Glomerular visceral epithelial cell (primary cell): ENCODE measurements at regions not wholly inside any gene's neighbourhood (a gene's known extent, or its start where the extent isn't known, plus 50 kb on each side); places are given as distances from the start of the nearest gene placed in this dataset.
"Not testable (repeated sequence)": the region's sequence is repeated elsewhere in the genome, so short reads cannot be mapped to it uniquely, and the experiment has no call there.

Experiments used
- DNase-seq: peaks from one replicate; pipeline ENCODE4 v3.0.0-alpha.2; 2016; ENCODE audit errors: extremely low spot score

DNA sequence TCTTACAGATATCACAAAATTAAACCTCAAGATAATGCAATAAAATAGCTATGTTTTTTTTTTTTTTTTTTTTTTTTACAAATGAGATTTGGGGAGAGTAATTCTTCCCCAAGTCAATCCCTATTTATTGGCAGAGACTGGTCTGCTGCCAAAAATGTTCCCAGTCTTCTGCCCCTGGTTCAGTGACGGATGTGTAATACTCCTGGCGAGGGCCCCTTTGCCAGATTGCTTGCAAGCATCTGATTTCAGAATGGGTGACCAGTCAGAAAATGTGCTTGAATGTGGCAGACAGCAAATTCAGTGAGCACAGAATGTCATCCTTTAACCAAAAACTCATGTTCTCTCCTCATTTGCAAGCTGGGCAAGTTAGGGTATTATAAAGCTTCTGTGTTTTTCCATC is 363.8 kb upstream of the MTNR1B start:
- DNase-seq: no peak

GRCh38 chr11:92607969-92608722 is 361.3 kb upstream of the MTNR1B start:
- no peak for DNase-seq

- DNase-seq: no peak
These were observed 358.3 kb upstream of the MTNR1B start for GRCh38 chr11:92611157-92611556.

GRCh38 chr11:92618020-92618419 is 351.4 kb upstream of the MTNR1B start:
- not testable (repeated sequence) for DNase-seq

GRCh38 chr11:92623055-92623454 is 346.4 kb upstream of the MTNR1B start:
- no peak for DNase-seq

DNA sequence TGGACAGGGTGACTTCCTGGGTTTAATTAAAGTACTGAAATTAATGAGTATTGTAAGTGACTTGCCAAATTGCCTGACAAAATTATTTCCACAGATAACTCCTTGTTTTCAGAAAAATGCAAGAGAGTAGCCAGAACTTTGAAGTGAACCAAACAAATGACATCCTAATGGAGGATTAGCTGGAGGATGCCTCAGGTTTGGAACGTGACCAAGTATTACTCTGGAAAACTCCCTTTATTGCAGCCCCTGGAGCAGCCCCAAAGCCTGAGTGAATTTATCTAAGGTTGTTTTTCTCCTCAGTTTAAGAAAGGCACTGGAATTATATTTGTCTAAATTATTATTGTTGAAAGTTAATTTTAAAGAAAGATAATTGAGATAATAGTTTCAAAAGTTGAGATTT is 343.6 kb upstream of the MTNR1B start:
- no peak for DNase-seq

DNA sequence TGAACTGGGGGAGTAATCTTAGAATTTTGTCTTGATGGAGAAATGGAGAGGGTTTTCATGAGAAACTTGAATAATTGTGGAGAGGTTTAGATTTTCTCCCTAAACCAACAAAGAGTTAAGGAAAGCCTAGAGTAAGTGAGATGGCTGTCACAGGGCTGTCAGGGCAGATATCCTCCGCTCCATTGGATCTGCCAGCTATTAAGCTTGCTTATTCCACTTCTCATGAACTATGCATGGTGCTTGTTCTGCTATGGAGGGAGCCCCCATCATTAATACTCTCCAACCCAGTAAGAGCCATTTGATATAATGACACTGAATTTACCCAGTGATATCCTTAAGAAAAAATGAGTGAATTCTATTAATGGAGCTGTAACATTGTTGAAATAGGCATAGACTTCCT is 342.8 kb upstream of the MTNR1B start:
- no peak for DNase-seq

GRCh38 chr11:92627615-92628256 is 341.7 kb upstream of the MTNR1B start:
- peak; percentile 52 for DNase-seq

DNA sequence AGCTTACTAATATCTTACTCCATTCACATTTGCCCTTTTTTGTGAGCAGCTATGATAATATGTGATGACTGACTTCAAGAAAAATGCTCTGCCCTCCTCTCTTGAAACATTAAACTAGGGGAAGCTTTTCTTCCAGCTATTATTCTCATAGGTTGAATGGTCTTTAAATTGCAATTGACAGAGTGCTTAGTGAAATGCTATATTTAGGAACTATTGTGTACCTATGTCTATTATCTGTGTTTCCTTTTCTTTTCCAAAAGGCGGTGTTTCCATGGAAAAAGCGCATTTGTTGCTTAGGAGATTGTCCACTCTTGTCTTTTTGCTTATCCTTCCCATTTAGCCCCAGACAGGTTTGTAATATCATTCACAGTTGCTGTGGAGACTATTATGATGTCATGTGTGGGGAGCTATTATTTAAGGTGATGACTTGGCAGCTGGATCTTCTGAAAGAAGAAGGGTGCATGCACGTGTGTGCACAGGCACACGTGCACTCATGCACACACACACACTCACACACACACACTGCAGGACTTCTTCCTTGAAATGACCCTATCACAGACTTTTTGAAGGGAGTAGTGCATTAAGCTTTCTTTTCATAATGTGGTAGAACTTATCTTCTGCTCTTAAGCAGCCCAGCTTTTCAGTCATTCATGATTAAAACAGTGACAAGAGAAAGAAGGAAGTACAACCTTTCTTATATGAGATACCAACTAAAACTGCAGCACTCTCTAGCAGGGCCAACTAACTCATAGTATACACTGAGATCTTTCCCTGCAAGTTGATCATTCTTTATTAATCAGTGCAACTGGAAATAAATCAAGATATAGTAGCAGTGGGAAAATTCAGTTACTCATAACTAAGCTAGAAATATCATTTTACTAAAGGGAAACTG is 340.8 kb upstream of the MTNR1B start:
- DNase-seq: peak; percentile 37

GRCh38 chr11:92632495-92632894 is 337.0 kb upstream of the MTNR1B start:
- no peak for DNase-seq

- DNase-seq: no peak
These were observed 335.6 kb upstream of the MTNR1B start for GRCh38 chr11:92633820-92634219.

DNA sequence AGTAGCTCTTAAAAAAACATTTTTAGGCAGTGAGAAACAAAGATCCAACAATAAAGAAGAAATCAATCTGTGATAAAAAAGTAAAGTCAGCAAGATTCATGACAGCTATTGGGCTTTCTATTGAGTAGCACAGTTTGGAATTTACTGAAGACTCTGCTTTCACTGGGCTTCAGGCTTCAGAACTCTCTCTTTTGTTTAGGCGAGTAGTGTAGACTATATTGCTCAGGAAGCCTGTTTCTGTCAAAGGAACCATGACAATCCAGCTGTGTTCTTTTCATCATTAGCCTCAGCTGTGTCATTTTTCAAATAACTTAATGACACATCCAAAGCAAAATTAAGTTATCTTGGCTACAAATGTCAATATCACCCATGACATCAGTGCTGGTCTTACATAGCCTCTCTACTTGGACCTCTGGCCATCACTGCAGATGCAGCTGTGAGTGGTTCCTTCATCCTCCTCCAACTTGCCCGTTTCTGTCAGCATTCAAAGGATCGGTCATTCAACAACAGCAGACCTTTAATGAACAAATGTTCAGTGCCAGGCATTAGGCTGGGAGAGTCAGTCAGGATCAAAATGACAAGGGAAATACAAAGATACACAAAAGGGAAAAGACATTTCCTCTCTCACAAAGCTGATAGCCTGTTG is 332.8 kb upstream of the MTNR1B start:
- DNase-seq: no peak

DNA sequence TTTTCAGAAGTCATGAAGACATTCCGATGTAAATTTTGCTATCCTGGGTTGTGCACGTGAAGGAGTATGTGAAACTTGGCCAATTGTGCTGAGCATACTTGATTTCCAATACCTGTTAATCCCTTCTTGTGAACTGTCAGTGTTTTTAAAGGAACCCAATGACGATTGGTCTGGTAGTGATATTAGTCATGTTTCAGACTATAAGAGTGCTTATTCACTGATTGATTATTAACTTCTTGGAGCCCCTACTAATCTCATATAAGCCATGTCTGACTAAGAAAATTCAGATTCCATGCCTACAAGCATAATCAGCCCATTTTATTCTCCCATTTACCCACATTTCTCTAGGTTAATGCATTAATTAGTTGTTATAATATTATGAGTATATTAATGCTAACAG is 330.8 kb upstream of the MTNR1B start:
- DNase-seq: peak; percentile 41

GRCh38 chr11:92642177-92642931 is 327.1 kb upstream of the MTNR1B start:
- peak; percentile 54 for DNase-seq

GRCh38 chr11:92643827-92644226 is 325.6 kb upstream of the MTNR1B start:
- DNase-seq: no peak

DNA sequence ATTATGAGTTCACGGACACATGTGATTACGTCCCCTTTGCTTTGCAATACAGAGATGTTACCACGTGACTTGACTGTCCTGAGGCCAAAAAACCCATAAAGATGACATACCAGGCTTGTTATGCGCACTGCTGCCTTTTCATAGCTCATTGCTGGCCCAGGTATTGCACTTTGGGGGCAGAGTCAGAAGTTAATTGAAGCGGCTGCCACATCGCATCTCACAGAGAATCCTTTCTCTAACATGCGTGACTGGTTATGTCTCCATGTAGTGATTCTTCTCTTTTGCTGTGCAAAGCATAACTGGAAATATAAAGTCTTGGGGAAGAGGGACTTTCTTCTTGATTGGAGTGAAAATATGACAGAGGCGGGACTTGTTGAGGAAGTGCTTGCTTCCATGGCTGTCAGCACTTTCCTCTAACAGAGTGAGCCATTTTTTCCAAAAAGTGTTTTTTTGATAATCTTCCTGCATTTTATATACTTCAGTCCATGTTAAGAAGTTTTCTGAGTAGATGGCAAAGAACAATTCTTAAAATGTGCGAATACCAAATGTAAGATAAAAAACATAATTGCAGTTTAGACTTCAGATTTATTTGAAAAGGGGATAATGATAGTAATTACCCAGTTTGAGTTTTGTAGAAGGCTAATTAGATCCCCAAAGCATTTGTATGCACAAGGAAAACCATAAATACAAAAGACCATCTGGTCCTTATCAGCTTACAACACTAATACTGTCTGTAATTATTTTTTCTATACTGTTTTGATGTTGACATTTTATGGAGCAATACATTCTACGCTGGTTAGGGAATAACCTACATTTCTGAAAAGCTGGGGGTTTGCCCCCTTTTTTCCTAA is 324.6 kb upstream of the MTNR1B start:
- no peak for DNase-seq

DNA sequence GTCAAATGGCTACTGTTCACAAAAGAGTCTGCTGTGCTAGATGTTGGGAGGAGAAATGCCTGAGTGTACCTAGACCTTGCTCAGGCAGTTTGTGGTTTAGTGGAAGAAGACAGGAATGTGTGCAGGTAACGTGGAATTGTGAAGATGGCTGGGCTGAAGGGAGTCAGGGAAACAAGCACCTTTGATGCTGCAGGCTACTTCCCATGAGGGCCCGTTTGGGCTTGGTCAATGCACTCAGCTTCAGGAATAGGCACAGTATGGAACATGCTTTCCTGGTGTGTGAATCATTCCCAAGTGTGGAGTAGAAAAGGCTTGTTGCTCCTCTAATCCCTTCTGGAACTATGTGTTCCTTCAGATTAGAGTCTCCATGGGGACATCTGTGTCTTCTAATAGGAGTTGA is 318.3 kb upstream of the MTNR1B start:
- DNase-seq: no peak

- DNase-seq: no peak
These were observed 316.0 kb upstream of the MTNR1B start for GRCh38 chr11:92653454-92653853.

GRCh38 chr11:92656783-92657182 is 312.7 kb upstream of the MTNR1B start:
- DNase-seq: no peak

- no peak for DNase-seq
These were observed 312.2 kb upstream of the MTNR1B start for GRCh38 chr11:92657226-92657625.
